Fibroblast of lung (primary cell): ENCODE measurements at regions not wholly inside any gene's neighbourhood (a gene's known extent, or its start where the extent isn't known, plus 50 kb on each side); places are given as distances from the start of the nearest gene placed in this dataset.

Experiments
- DNase-seq, 2 donors: peaks; one replicate each; pipeline versions ENCODE4 v3.0.0 to v3.0.0-alpha.2; 2010; ENCODE audit warnings: low read depth in 2 of 2
- H2AFZ ChIP-seq: 2 replicates; pipeline ENCODE4 v1.5.1; 2012; ENCODE audit warnings: low read length, control low read depth, inconsistent platforms
- H3K27ac ChIP-seq: 2 replicates; pipeline ENCODE4 v1.5.1; 2011; ENCODE audit warnings: low read length, control low read depth; ENCODE audit not compliant: insufficient read depth
- H3K27me3 ChIP-seq: 2 replicates; pipeline ENCODE4 v1.5.1; 2011; ENCODE audit warnings: mild to moderate bottlenecking, low read length; ENCODE audit not compliant: control insufficient read depth, insufficient read depth
- H3K36me3 ChIP-seq: 2 replicates; pipeline ENCODE4 v1.5.1; 2011; ENCODE audit warnings: low read length; ENCODE audit not compliant: control insufficient read depth, insufficient read depth
- H3K4me1 ChIP-seq: 2 replicates; pipeline ENCODE4 v1.5.1; 2011; ENCODE audit warnings: low read length; ENCODE audit not compliant: control insufficient read depth, insufficient read depth; ENCODE audit errors: extremely low read depth
- H3K4me2 ChIP-seq: 2 replicates; pipeline ENCODE4 v1.5.1; 2011; ENCODE audit warnings: low read length, control low read depth; ENCODE audit not compliant: insufficient read depth; ENCODE audit errors: extremely low read depth
- H3K4me3 ChIP-seq, 4 experiments: fragments of 200-600 bp in 1 of 4; sonication (generic) in 1 of 4; replicated peaks in 1 of 4; 2 replicates each; pipeline ENCODE4 v1.5.1; 2011 to 2016; ENCODE audit warnings: low read length in 4 of 4, low read depth in 3 of 4, mild to moderate bottlenecking in 3 of 4, control low read depth in 2 of 4, inconsistent platforms in 1 of 4, mixed read lengths in 1 of 4; ENCODE audit not compliant: insufficient read depth in 1 of 4; ENCODE audit errors: control extremely low read depth in 1 of 4
- H3K79me2 ChIP-seq: 2 replicates; pipeline ENCODE4 v1.5.1; 2012; ENCODE audit warnings: mild to moderate bottlenecking, low read length, inconsistent platforms; ENCODE audit not compliant: control insufficient read depth, insufficient read depth
- H3K9ac ChIP-seq: 2 replicates; pipeline ENCODE4 v1.5.1; 2011; ENCODE audit warnings: mild to moderate bottlenecking, low read length, control low read depth; ENCODE audit not compliant: insufficient read depth
- H3K9me3 ChIP-seq: 2 replicates; pipeline ENCODE4 v1.5.1; 2012; ENCODE audit warnings: low read depth, low read length; ENCODE audit not compliant: control insufficient read depth, insufficient read depth
- H4K20me1 ChIP-seq: 2 replicates; pipeline ENCODE4 v1.5.1; 2011; ENCODE audit warnings: low read length; ENCODE audit not compliant: control insufficient read depth, insufficient read depth; ENCODE audit errors: extremely low read depth
- EZH2 ChIP-seq: IDR thresholded peaks from 2 replicates; pipeline ENCODE4 v1.5.1; 2012; ENCODE audit warnings: low read length, control low read depth, mild to moderate bottlenecking; ENCODE audit errors: missing control alignments
- TF ChIP-seq, protein P1 (sequence below), 2 donors: IDR thresholded peaks in 1 of 2; conservative IDR thresholded peaks in 1 of 2; 1 replicate in 1 of 2; 2 replicates in 1 of 2; pipeline ENCODE4 v1.5.1; 2011 to 2012; ENCODE audit warnings: low read length in 2 of 2, control low read depth in 1 of 2, inconsistent platforms in 1 of 2, low read depth in 1 of 2, mild to moderate bottlenecking in 1 of 2

- H3K27ac ChIP-seq: no peak overlapping the region
- no peaks in the 10 kb centered on the region for H3K9me3 ChIP-seq
- H2AFZ ChIP-seq: no peak overlapping the region
- no peaks in the 10 kb centered on the region for H3K36me3 ChIP-seq
- H3K4me3 ChIP-seq: no peak overlapping the region
- H3K27me3 ChIP-seq: no peaks in the 10 kb centered on the region
- H3K4me1 ChIP-seq: no peaks in the 10 kb centered on the region
- H3K79me2 ChIP-seq: no peaks in the 10 kb centered on the region
- no peak for DNase-seq
- H3K4me2 ChIP-seq: no peak overlapping the region
- H4K20me1 ChIP-seq: no peaks in the 10 kb centered on the region
- no peak overlapping the region for H3K9ac ChIP-seq
- no peak for TF ChIP-seq EZH2
- TF ChIP-seq, protein P1, sequence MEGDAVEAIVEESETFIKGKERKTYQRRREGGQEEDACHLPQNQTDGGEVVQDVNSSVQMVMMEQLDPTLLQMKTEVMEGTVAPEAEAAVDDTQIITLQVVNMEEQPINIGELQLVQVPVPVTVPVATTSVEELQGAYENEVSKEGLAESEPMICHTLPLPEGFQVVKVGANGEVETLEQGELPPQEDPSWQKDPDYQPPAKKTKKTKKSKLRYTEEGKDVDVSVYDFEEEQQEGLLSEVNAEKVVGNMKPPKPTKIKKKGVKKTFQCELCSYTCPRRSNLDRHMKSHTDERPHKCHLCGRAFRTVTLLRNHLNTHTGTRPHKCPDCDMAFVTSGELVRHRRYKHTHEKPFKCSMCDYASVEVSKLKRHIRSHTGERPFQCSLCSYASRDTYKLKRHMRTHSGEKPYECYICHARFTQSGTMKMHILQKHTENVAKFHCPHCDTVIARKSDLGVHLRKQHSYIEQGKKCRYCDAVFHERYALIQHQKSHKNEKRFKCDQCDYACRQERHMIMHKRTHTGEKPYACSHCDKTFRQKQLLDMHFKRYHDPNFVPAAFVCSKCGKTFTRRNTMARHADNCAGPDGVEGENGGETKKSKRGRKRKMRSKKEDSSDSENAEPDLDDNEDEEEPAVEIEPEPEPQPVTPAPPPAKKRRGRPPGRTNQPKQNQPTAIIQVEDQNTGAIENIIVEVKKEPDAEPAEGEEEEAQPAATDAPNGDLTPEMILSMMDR (conservative IDR thresholded peaks at IDR 0.05 in 1 of 2, IDR thresholded peaks at IDR 0.05 in 1 of 2; ENCODE audit: low read depth in 1 of 2, low read length in 2 of 2): no peak
These were observed 523.9 kb downstream of the CETN3 start for GRCh38 chr5:89885670-89886069.

GRCh38 chr5:89883967-89884366 is 525.6 kb downstream of the CETN3 start:
- Histone ChIP-seq H3K36me3 (no peaks in the 10 kb centered on the region), H3K4me2 (no peak overlapping the region), H3K27me3 (no peaks in the 10 kb centered on the region), H4K20me1 (no peaks in the 10 kb centered on the region), H3K79me2 (no peaks in the 10 kb centered on the region), H3K9me3 (no peaks in the 10 kb centered on the region), H3K4me1 (no peaks in the 10 kb centered on the region), H3K9ac (no peak overlapping the region), H3K27ac (no peak overlapping the region), H3K4me3 (no peak overlapping the region), H2AFZ (no peak overlapping the region)
- no peak for DNase-seq
- TF ChIP-seq, protein P1 (conservative IDR thresholded peaks at IDR 0.05 in 1 of 2, IDR thresholded peaks at IDR 0.05 in 1 of 2; ENCODE audit: low read depth in 1 of 2, low read length in 2 of 2): no peak
- no peak for TF ChIP-seq EZH2

GRCh38 chr5:89878140-89879132 is 531.1 kb downstream of the CETN3 start:
- H2AFZ ChIP-seq: no peak overlapping the region
- no peaks in the 10 kb centered on the region for H3K4me1 ChIP-seq
- no peaks in the 10 kb centered on the region for H3K27me3 ChIP-seq
- H4K20me1 ChIP-seq: no peaks in the 10 kb centered on the region
- H3K79me2 ChIP-seq: no peaks in the 10 kb centered on the region
- H3K9me3 ChIP-seq: no peaks in the 10 kb centered on the region
- H3K4me2 ChIP-seq: no peak overlapping the region
- no peaks in the 10 kb centered on the region for H3K36me3 ChIP-seq
- H3K27ac ChIP-seq: no peak overlapping the region
- no peak overlapping the region for H3K4me3 ChIP-seq
- TF ChIP-seq, protein P1 (conservative IDR thresholded peaks at IDR 0.05 in 1 of 2, IDR thresholded peaks at IDR 0.05 in 1 of 2; ENCODE audit: low read depth in 1 of 2, low read length in 2 of 2): no peak
- TF ChIP-seq EZH2: no peak
- DNase-seq: peak; percentile 68 to 99
- no peak overlapping the region for H3K9ac ChIP-seq
